ENCODE measurements at regions not wholly inside any gene's neighbourhood (a gene's known extent, or its start where the extent isn't known, plus 50 kb on each side); places are given as distances from the start of the nearest gene placed in this dataset.

DNA sequence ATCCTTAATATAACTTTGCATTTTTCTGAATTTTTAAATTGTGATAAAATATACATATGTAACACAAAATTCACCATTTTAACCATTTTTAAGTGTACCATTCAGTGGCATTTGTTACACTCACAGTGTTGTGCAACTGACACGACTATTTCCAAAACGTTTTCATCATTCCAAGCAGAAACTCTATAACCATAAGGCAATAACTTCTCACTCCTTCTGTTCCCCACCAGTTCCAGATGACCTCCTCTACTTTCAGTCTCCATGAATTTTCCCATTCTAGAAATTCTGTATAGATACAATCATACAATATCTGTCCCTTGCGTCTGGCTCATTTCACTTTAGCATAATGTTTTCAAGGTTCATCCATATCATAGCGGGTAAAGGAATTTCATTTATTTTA is 223.5 kb upstream of the TTC14 start:
- TF ChIP-seq, protein P1, sequence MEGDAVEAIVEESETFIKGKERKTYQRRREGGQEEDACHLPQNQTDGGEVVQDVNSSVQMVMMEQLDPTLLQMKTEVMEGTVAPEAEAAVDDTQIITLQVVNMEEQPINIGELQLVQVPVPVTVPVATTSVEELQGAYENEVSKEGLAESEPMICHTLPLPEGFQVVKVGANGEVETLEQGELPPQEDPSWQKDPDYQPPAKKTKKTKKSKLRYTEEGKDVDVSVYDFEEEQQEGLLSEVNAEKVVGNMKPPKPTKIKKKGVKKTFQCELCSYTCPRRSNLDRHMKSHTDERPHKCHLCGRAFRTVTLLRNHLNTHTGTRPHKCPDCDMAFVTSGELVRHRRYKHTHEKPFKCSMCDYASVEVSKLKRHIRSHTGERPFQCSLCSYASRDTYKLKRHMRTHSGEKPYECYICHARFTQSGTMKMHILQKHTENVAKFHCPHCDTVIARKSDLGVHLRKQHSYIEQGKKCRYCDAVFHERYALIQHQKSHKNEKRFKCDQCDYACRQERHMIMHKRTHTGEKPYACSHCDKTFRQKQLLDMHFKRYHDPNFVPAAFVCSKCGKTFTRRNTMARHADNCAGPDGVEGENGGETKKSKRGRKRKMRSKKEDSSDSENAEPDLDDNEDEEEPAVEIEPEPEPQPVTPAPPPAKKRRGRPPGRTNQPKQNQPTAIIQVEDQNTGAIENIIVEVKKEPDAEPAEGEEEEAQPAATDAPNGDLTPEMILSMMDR (IDR thresholded peaks at IDR 0.05), result no peak
- no peak for TF ChIP-seq EZH2 (IDR thresholded peaks at IDR 0.05; ENCODE audit: borderline replicate concordance, insufficient read depth, low read depth, low read length, poor library complexity, severe bottlenecking)
- H3K27ac ChIP-seq (ENCODE audit: low read length in 2 of 2), result no peak overlapping the region
- H3K36me3 ChIP-seq (replicated peaks in 1 of 2; ENCODE audit: control extremely low read depth in 1 of 2, control insufficient read depth in 1 of 2, extremely low read depth in 1 of 2, insufficient read depth in 2 of 2, low read length in 1 of 2), result no peaks in the 10 kb centered on the region
- CTCF ChIA-PET, result no interaction called here
- H3K4me3 Mint-ChIP-seq, result no peak overlapping the region
- peaks cover 3% of the 10 kb centered on the region for H3K9me3 Mint-ChIP-seq (ENCODE audit: insufficient read depth)
- no peak overlapping the region for H3K4me3 ChIP-seq (ENCODE audit: control extremely low read depth in 1 of 5, extremely low read depth in 1 of 5, insufficient read depth in 1 of 5, low read depth in 2 of 5, low read length in 4 of 5)
- no peak overlapping the region for H3K27ac Mint-ChIP-seq
- no peak for DNase-seq
- no peaks in the 10 kb centered on the region for H3K9me3 ChIP-seq (ENCODE audit: control extremely low read depth in 1 of 3, control insufficient read depth in 2 of 3, insufficient read depth in 1 of 3, low read length in 2 of 3)
- intact Hi-C loops (cut with micrococcal nuclease), result no loop called here
- no peak overlapping the region for H2AFZ ChIP-seq (ENCODE audit: insufficient read depth, low read depth, low read length, poor library complexity, severe bottlenecking)
- no peaks in the 10 kb centered on the region for H3K79me2 ChIP-seq (ENCODE audit: control insufficient read depth, insufficient read depth, low read length)
- no peaks in the 10 kb centered on the region for H4K20me1 ChIP-seq (ENCODE audit: control insufficient read depth, insufficient read depth, low read length, poor library complexity, severe bottlenecking)
- no peak overlapping the region for H3K4me2 ChIP-seq (replicated peaks; ENCODE audit: low read depth, low read length, poor library complexity, severe bottlenecking)
- H3K4me1 Mint-ChIP-seq, result no peaks in the 10 kb centered on the region
- no peaks in the 10 kb centered on the region for H3K4me1 ChIP-seq (ENCODE audit: control insufficient read depth in 2 of 2, insufficient read depth in 2 of 2, low read length in 2 of 2)
- no peak for ATAC-seq (ENCODE audit: low read depth)
- no peaks in the 10 kb centered on the region for H3K27me3 Mint-ChIP-seq
- POLR2A ChIA-PET, result no interaction called here
- no peaks in the 10 kb centered on the region for H3K27me3 ChIP-seq (replicated peaks in 1 of 4; ENCODE audit: control extremely low read depth in 1 of 4, control insufficient read depth in 3 of 4, insufficient read depth in 4 of 4, low read length in 3 of 4)
- 91% methylated on average over 2 of the region's 4 CpGs for WGBS (ENCODE audit: insufficient coverage)
- H3K9ac ChIP-seq (ENCODE audit: low read length), result no peak overlapping the region

DNA sequence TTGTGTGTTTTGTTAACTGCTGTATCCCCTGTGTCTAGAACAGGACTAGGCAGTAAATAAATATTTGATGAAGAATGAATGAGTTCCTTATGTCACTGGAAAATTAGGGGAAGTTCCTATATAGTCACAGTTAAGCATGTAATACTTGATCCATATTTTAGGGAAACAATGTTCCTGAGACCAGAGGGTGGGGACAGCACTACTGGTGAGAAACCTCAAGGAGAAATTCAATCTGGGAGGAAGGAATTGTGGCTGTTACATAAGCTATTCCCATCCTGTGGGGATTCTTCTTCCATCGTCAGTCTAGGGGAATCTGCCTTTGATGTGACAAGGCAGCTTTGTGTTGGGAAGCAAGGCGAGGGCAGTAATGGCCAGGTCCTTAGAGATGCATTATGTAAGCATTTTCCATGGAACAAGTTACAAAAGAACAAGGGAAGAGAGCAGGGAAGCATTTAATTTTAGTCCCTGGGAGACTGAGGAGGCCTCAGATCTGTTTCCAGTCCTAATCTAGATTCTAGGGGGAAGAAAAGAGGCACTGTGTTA is 219.3 kb upstream of the TTC14 start:
- H3K27me3 ChIP-seq (replicated peaks in 1 of 4; ENCODE audit: control extremely low read depth in 1 of 4, control insufficient read depth in 3 of 4, insufficient read depth in 4 of 4, low read length in 3 of 4), result no peaks in the 10 kb centered on the region
- Mint-ChIP-seq H3K9me3 (ENCODE audit: insufficient read depth) (no peaks in the 10 kb centered on the region), H3K4me1 (no peaks in the 10 kb centered on the region), H3K27ac (no peak overlapping the region), H3K4me3 (no peak overlapping the region), H3K27me3 (no peaks in the 10 kb centered on the region)
- no peak overlapping the region for H3K4me3 ChIP-seq (ENCODE audit: control extremely low read depth in 1 of 5, extremely low read depth in 1 of 5, insufficient read depth in 1 of 5, low read depth in 2 of 5, low read length in 4 of 5)
- no peaks in the 10 kb centered on the region for H3K4me1 ChIP-seq (ENCODE audit: control insufficient read depth in 2 of 2, insufficient read depth in 2 of 2, low read length in 2 of 2)
- ATAC-seq (ENCODE audit: low read depth) (no peak), DNase-seq (no peak)
- CTCF ChIA-PET, result no interaction called here
- no peak for TF ChIP-seq EZH2 (IDR thresholded peaks at IDR 0.05; ENCODE audit: borderline replicate concordance, insufficient read depth, low read depth, low read length, poor library complexity, severe bottlenecking)
- TF ChIP-seq, protein P1 (IDR thresholded peaks at IDR 0.05), result no peak
- no peak overlapping the region for H3K9ac ChIP-seq (ENCODE audit: low read length)
- 54% methylated on average over 2 of the region's 2 CpGs for WGBS (ENCODE audit: insufficient coverage)
- H3K4me2 ChIP-seq (replicated peaks; ENCODE audit: low read depth, low read length, poor library complexity, severe bottlenecking), result no peak overlapping the region
- no peaks in the 10 kb centered on the region for H3K79me2 ChIP-seq (ENCODE audit: control insufficient read depth, insufficient read depth, low read length)
- no peaks in the 10 kb centered on the region for H3K9me3 ChIP-seq (ENCODE audit: control extremely low read depth in 1 of 3, control insufficient read depth in 2 of 3, insufficient read depth in 1 of 3, low read length in 2 of 3)
- no peaks in the 10 kb centered on the region for H4K20me1 ChIP-seq (ENCODE audit: control insufficient read depth, insufficient read depth, low read length, poor library complexity, severe bottlenecking)
- H2AFZ ChIP-seq (ENCODE audit: insufficient read depth, low read depth, low read length, poor library complexity, severe bottlenecking), result no peak overlapping the region
- no peak overlapping the region for H3K27ac ChIP-seq (ENCODE audit: low read length in 2 of 2)
- intact Hi-C loops (cut with micrococcal nuclease), result no loop called here
- H3K36me3 ChIP-seq (replicated peaks in 1 of 2; ENCODE audit: control extremely low read depth in 1 of 2, control insufficient read depth in 1 of 2, extremely low read depth in 1 of 2, insufficient read depth in 2 of 2, low read length in 1 of 2), result no peaks in the 10 kb centered on the region
- POLR2A ChIA-PET, result no interaction called here
